ENCODE measurements at regions not wholly inside any gene's neighbourhood (a gene's known extent, or its start where the extent isn't known, plus 50 kb on each side); places are given as distances from the start of the nearest gene placed in this dataset.

DNA sequence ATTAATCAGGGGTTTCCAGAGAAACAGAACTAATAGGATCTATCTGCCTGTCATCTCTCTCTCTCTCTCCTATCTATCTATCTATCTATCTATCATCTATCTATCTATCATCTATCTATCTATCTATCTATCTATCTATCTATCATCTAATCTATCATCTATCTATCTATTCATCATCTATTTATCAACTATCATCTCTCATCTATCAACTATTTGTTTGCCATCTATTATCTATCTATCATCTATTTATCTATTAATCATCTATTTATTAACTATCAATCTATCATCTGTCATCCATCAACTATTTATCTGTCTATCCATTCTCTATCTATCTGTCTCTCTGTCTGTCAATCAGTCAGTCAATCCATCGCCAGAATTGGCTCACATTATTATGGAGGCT lies 70.0 kb upstream of the MRPS6 start:
- TF ChIP-seq CTCF (IDR thresholded peaks at IDR 0.05) (no peak), POLR2A (IDR thresholded peaks at IDR 0.05) (no peak), EP300 (IDR thresholded peaks at IDR 0.05) (no peak)
